BJ (cell line): ENCODE measurements at regions not wholly inside any gene's neighbourhood (a gene's known extent, or its start where the extent isn't known, plus 50 kb on each side); places are given as distances from the start of the nearest gene placed in this dataset.

Experiments
- CTCF ChIA-PET: fragments of 350-600 bp; formaldehyde crosslinking; extraction: SDS; loops from one replicate; lab custom pipeline; 2021; ENCODE audit warnings: antibody characterized with exemption, inconsistent platforms; lab: Yijun Ruan, JAX
- POLR2A ChIA-PET: fragments of 300-600 bp; sonication (Branson Sonifier 250); formaldehyde crosslinking; extraction: SDS; loops from one replicate; lab custom pipeline; 2021; ENCODE audit warnings: antibody characterized with exemption; lab: Charles Lee
- DNase-seq: peaks from one replicate; pipeline ENCODE4 v3.0.0-alpha.2; 2011; ENCODE audit warnings: low read depth
- H3K27me3 ChIP-seq: 2 replicates; pipeline ENCODE4 v1.6.0; 2011; ENCODE audit warnings: low read length; ENCODE audit not compliant: control insufficient read depth, insufficient read depth
- H3K36me3 ChIP-seq: 2 replicates; pipeline ENCODE4 v1.5.1; 2011; ENCODE audit warnings: low read length; ENCODE audit not compliant: control insufficient read depth, insufficient read depth
- H3K4me3 ChIP-seq: 2 replicates; pipeline ENCODE4 v1.5.1; 2011; ENCODE audit warnings: low read depth, mild to moderate bottlenecking, control low read depth, low read length
- CTCF ChIP-seq: IDR thresholded peaks from 2 replicates; pipeline ENCODE4 v1.5.1; 2011; ENCODE audit warnings: low read depth, mild to moderate bottlenecking, control low read depth, inconsistent platforms, low read length, moderate library complexity; ENCODE audit not compliant: insufficient read depth

GRCh38 chr1:189522441-189522840, 955.2 kb downstream of the BRINP3 start:
- CTCF ChIA-PET: no interaction called here
- no peaks in the 10 kb centered on the region for H3K27me3 ChIP-seq
- TF ChIP-seq CTCF: no peak
- no peak overlapping the region for H3K4me3 ChIP-seq
- DNase-seq: no peak
- H3K36me3 ChIP-seq: no peaks in the 10 kb centered on the region
- POLR2A ChIA-PET: no interaction called here

- TF ChIP-seq CTCF: no peak
- Histone ChIP-seq H3K36me3 (no peaks in the 10 kb centered on the region), H3K4me3 (no peak overlapping the region), H3K27me3 (no peaks in the 10 kb centered on the region)
- ChIA-PET CTCF (no interaction called here), POLR2A (no interaction called here)
- no peak for DNase-seq
Observed at GRCh38 chr1:189524501-189524900, 953.2 kb downstream of the BRINP3 start.

GRCh38 chr1:189530162-189530561, 947.5 kb downstream of the BRINP3 start:
- no peak for DNase-seq
- POLR2A ChIA-PET: no interaction called here
- Histone ChIP-seq H3K27me3 (no peaks in the 10 kb centered on the region), H3K4me3 (no peak overlapping the region), H3K36me3 (no peaks in the 10 kb centered on the region)
- CTCF ChIA-PET: interaction anchor here (0.6 kb wide), 1 partner anchor 921 kb away, joined by 3 read pairs; no protein-coding TSS in a partner anchor
- TF ChIP-seq CTCF: no peak

GRCh38 chr1:189538271-189538670, 939.4 kb downstream of the BRINP3 start:
- Histone ChIP-seq H3K4me3 (no peak overlapping the region), H3K36me3 (no peaks in the 10 kb centered on the region), H3K27me3 (no peaks in the 10 kb centered on the region)
- ChIA-PET CTCF (interaction anchor here (0.6 kb wide), 1 partner anchor 670 kb away, joined by 3 read pairs; no protein-coding TSS in a partner anchor), POLR2A (no interaction called here)
- DNase-seq: no peak
- TF ChIP-seq CTCF: no peak

- no peak for TF ChIP-seq CTCF
- Histone ChIP-seq H3K4me3 (no peak overlapping the region), H3K36me3 (no peaks in the 10 kb centered on the region), H3K27me3 (no peaks in the 10 kb centered on the region)
- POLR2A ChIA-PET: no interaction called here
- no peak for DNase-seq
- CTCF ChIA-PET: no interaction called here
Observed at GRCh38 chr1:189550498-189550897, 927.2 kb downstream of the BRINP3 start.
